HG03159 (cell line): ENCODE measurements at regions not wholly inside any gene's neighbourhood (a gene's known extent, or its start where the extent isn't known, plus 50 kb on each side); places are given as distances from the start of the nearest gene placed in this dataset.

Source experiments
- ATAC-seq: cut with Tn5 transposase; IDR thresholded peaks from one replicate; pipeline ENCODE4 v1.9.1; 2021; ENCODE audit warnings: mild to moderate bottlenecking, moderate library complexity; ENCODE audit not compliant: unreplicated experiment

GRCh38 chr3:69539134-69539533, 153.2 kb upstream of the FRMD4B start:
- no peak for ATAC-seq

GRCh38 chr3:69538281-69538680, 152.4 kb upstream of the FRMD4B start:
- no peak for ATAC-seq

DNA sequence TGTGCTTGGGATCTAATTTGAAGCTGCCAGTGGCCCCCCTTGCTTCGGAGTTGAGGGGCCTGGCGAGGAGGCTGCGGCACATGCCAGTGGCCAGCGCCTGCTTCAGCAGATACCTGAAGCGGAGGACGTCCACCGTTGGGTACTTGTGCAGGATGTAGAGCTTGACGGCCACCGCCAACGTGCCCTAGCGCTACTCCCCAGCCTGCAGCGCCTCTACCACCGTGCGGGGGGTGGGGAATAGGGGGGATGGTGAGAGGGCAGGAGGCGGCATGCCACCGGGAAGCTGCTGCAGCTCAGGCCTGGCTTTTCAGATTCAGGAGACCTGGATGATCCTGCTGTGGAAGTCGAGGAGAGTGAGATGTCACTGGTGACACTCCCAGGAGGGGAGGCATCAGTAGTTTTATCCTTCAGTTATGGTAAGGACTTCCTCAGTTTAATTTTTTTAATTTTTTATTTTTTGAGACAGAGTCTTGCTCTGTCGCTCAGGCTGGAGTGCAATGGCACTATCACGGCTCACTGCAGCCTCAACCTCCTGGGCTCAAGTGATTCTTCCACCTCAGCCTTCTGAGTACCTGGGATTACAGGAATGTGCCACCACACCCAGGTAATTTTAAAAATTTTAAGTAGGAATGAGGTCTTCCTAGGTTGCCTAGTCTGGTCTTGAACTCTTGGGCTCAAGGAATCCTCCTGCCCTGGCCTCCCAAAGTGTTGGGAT, 150.6 kb upstream of the FRMD4B start:
- ATAC-seq, result no peak

GRCh38 chr3:69535613-69536012, 149.7 kb upstream of the FRMD4B start:
- no peak for ATAC-seq

- ATAC-seq, result no peak
Measured at GRCh38 chr3:69532547-69533224, 146.8 kb upstream of the FRMD4B start.

GRCh38 chr3:69531576-69532546, 146.0 kb upstream of the FRMD4B start:
- ATAC-seq, result no peak

- ATAC-seq, result no peak
Measured at GRCh38 chr3:69530554-69530953, 144.7 kb upstream of the FRMD4B start.

- ATAC-seq, result no peak
Measured at GRCh38 chr3:69527498-69527897, 141.6 kb upstream of the FRMD4B start.

DNA sequence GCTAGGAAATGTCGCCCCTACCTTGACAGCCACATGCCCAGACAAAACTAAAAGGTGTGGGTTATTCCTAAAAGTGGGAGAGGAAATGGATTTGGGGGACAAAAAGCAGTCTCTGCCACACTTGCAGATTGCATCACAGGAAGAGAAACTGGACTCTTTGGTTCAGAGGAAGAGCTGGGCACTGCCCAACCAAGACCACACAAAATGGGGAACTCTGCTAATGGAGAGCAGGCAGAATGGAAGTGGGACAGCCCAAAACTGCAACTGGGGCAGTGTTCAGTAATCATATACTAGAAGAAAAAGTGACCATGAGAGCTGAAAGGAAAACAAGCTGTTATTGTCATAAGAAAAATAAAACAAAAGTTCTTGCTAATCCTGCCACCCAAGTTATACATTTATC, 138.9 kb upstream of the FRMD4B start:
- no peak for ATAC-seq

GRCh38 chr3:69521286-69521685, 135.4 kb upstream of the FRMD4B start:
- ATAC-seq, result no peak

DNA sequence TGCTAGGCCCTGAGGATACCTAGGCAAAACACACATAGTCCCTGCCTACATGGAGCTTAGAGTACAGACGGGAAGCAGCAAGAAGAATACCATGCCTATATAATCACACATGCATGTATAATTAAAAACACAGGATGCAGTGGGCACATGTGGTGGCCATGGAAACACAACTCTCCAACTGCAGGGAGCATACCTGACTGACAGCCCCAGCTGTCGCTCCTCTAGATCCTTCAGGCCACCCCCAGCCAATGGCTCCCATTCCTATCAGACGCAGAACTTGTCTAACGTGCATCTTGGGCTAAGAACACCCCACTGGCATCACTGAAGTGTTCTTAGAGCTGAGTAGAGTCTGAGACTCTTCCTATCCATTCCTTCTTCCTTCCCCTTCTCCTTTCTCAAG, 125.5 kb upstream of the FRMD4B start:
- ATAC-seq, result no peak

GRCh38 chr3:69510481-69511030, 124.7 kb upstream of the FRMD4B start:
- ATAC-seq, result no peak

DNA sequence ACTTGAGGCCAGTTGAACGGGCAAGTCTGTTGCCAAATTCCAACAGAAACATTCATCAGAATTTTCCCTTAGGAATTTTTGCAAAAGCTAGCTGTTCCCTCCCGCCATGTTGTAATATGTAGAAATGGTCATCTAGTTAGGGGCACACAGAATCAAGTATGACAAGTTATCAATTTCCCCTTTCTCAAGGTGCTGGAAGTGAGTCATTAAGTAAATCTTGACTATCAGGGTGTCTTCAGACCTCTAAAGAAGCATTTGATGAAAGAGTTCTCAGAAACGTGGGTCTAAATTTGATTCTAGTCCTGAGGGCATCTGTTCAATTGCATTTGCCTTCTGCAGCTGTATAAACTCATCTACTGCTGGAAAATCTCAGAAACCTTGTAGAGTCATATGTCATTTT, 123.4 kb upstream of the FRMD4B start:
- ATAC-seq, result no peak

DNA sequence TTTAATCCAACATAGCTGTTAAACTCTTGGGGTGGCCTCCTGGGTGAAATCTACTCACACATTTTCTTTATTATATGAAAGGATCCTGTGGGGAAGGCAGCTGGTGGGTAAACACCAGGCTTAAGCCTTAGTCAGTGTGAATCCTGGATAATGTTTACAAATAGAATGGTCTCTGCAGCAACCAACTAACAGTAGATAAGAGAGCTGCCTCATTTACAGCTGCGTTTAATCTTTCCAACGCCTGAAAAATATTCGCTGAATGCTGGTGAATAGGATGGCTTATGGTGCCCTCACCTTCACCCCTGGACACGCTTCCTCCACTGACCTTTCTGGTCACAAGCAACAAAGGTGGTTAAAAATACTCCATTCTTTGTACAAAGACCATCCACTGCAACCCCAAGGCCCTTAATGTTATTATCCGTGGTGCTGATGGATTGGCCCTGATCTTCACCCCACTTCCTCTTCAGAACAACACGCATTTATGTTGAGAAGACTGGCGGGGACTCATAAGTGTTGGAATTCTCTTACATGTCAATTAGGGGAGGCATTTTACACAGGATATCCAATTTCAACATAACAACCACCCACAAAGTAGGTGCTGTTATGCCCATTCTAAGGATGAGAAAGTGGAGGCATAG, 120.0 kb upstream of the FRMD4B start:
- no peak for ATAC-seq

- ATAC-seq, result no peak
Measured at GRCh38 chr3:69504232-69504631, 118.3 kb upstream of the FRMD4B start.

- no peak for ATAC-seq
Measured at GRCh38 chr3:69500604-69501003, 114.7 kb upstream of the FRMD4B start.

- no peak for ATAC-seq
Measured at GRCh38 chr3:69499899-69500421, 114.1 kb upstream of the FRMD4B start.

DNA sequence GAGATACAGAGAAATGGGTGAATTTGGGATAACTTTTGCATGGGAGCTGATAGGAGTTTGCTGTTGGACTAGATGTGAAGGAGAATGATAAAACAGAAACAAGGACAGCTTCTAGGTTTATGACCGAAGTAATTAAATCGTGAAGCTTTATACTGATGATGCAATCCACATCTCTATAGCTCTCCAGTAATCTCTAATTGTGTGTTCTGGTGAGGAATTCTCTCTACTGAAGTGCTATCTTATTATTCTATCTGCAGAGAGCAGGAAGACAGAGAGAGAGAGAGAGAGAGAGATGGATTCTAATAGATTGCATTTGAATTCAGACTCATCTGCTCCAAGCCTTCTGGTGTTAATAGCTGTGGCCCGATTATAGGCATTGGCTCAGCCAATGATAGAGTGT, 113.5 kb upstream of the FRMD4B start:
- no peak for ATAC-seq

DNA sequence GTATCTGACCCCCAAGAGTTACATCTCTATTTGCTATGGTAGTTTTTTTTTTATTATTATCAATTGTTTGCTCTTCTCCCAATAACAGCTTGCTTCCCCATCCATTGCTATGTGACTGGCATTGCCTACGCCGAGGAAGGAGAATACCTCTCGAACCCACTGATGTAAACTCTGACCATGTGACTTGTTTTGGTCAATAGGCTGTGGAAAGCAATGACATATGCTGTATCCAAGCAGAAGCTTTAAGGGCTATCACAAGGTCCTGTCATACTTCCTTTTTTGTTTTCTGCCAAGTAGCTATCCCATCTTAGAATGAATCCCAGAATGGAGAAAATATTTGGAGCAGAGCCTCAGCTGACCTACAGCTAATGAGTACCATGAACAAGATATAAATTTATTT, 111.0 kb upstream of the FRMD4B start:
- ATAC-seq, result no peak

DNA sequence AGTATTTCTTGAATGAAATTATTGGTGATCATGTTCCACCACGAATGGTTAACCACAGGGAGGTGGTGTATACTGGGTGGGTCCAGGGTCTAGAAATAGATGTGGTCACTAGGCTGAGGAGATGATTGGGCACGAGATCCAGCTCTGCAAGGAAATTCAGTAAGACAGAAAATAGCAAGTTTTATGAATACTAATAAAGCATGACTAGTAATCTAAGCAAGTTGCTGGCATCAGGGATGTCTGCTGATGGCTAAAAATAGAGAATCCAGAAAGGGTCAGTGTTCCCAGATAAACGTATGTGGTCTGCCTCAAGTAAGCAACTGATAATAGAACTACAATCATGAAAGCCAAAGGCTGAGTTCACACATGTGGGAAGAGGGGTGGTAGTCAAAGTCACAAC, 108.3 kb upstream of the FRMD4B start:
- no peak for ATAC-seq

DNA sequence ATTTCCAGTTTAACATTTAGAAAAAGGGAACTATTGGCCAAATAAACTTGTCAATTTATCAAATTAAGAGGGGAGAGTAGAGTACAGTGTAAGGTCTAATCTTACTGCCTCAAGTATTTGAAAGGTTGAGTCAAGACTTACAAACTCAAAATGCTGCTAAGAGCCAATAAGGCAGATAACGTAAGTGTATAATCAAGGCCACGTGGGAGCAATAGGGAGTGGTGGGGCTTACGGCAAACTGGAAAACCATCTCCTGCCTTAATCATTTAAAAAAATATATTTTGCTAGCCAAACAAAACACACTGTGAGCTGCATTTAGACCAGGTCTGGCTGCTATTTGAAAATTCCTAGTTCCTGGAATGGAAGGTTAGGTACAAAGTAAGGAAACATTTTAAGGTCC, 107.3 kb upstream of the FRMD4B start:
- ATAC-seq, result no peak
